HG03196 (cell line): ENCODE measurements at regions not wholly inside any gene's neighbourhood (a gene's known extent, or its start where the extent isn't known, plus 50 kb on each side); places are given as distances from the start of the nearest gene placed in this dataset.
"Not testable (repeated sequence)": the region's sequence is repeated elsewhere in the genome, so short reads cannot be mapped to it uniquely, and the experiment has no call there.

Experiments used
- ATAC-seq: cut with Tn5 transposase; IDR thresholded peaks from one replicate; pipeline ENCODE4 v1.9.1; 2021; ENCODE audit not compliant: unreplicated experiment

GRCh38 chr2:193187816-193188215 is 993.1 kb upstream of the TMEFF2 start:
- peak; percentile 65 for ATAC-seq

- not testable (repeated sequence) for ATAC-seq
Measured at GRCh38 chr2:193170981-193171380, 976.2 kb upstream of the TMEFF2 start.

GRCh38 chr2:193156480-193156879 is 961.7 kb upstream of the TMEFF2 start:
- no peak for ATAC-seq

- ATAC-seq: no peak
Measured at GRCh38 chr2:193154076-193154475, 959.3 kb upstream of the TMEFF2 start.

GRCh38 chr2:193153576-193153975 is 958.8 kb upstream of the TMEFF2 start:
- ATAC-seq: no peak

- not testable (repeated sequence) for ATAC-seq
Measured at GRCh38 chr2:193142467-193142866, 947.7 kb upstream of the TMEFF2 start.

- ATAC-seq: no peak
Measured at GRCh38 chr2:193141998-193142397, 947.3 kb upstream of the TMEFF2 start.

GRCh38 chr2:193140895-193141294 is 946.2 kb upstream of the TMEFF2 start:
- not testable (repeated sequence) for ATAC-seq

GRCh38 chr2:193124815-193125214 is 930.1 kb upstream of the TMEFF2 start:
- ATAC-seq: no peak

GRCh38 chr2:193114827-193115226 is 920.1 kb upstream of the TMEFF2 start:
- no peak for ATAC-seq

GRCh38 chr2:193112986-193113385 is 918.3 kb upstream of the TMEFF2 start:
- ATAC-seq: no peak

GRCh38 chr2:193103064-193103463 is 908.3 kb upstream of the TMEFF2 start:
- no peak for ATAC-seq

GRCh38 chr2:193101591-193101990 is 906.9 kb upstream of the TMEFF2 start:
- ATAC-seq: no peak

- no peak for ATAC-seq
Measured at GRCh38 chr2:193088026-193088425, 893.3 kb upstream of the TMEFF2 start.

- no peak for ATAC-seq
Measured at GRCh38 chr2:193076995-193077394, 882.3 kb upstream of the TMEFF2 start.

GRCh38 chr2:193074933-193075332 is 880.2 kb upstream of the TMEFF2 start:
- ATAC-seq: no peak

GRCh38 chr2:193072647-193073046 is 877.9 kb upstream of the TMEFF2 start:
- ATAC-seq: no peak

- ATAC-seq: not testable (repeated sequence)
Measured at GRCh38 chr2:193025556-193025955, 830.8 kb upstream of the TMEFF2 start.

- no peak for ATAC-seq
Measured at GRCh38 chr2:193024791-193025190, 830.1 kb upstream of the TMEFF2 start.

GRCh38 chr2:193011870-193012269 is 817.1 kb upstream of the TMEFF2 start:
- no peak for ATAC-seq

- no peak for ATAC-seq
Measured at GRCh38 chr2:192993059-192993458, 798.3 kb upstream of the TMEFF2 start.

GRCh38 chr2:192983173-192983572 is 788.4 kb upstream of the TMEFF2 start:
- no peak for ATAC-seq

- no peak for ATAC-seq
Measured at GRCh38 chr2:192978395-192978794, 783.7 kb upstream of the TMEFF2 start.

GRCh38 chr2:192971981-192972380 is 777.2 kb upstream of the TMEFF2 start:
- no peak for ATAC-seq
